Activated CD8-positive, alpha-beta T cell treated with anti-CD3 and anti-CD28 coated beads for 36 hours (primary cell): ENCODE measurements at regions not wholly inside any gene's neighbourhood (a gene's known extent, or its start where the extent isn't known, plus 50 kb on each side); places are given as distances from the start of the nearest gene placed in this dataset.

ENCODE experiments used
- ATAC-seq: fragments of 200-7000 bp; cut with Tn5 transposase; one replicate; pipeline ENCODE4 v1.10.0; 2021; ENCODE audit warnings: mild to moderate bottlenecking, moderate library complexity
- CTCF ChIA-PET: fragments of 350-600 bp; sonication (Branson Sonifier 250); formaldehyde crosslinking; loops from one replicate; lab custom pipeline; 2021; ENCODE audit warnings: antibody characterized with exemption; lab: Charles Lee
- POLR2A ChIA-PET: fragments of 350-600 bp; sonication (Branson Sonifier 250); formaldehyde crosslinking; loops from one replicate; lab custom pipeline; 2021; ENCODE audit warnings: antibody characterized with exemption; lab: Charles Lee
- DNase-seq: peaks from one replicate; pipeline ENCODE4 v3.0.0-alpha.2; 2020
- H3K27ac Mint-ChIP-seq: one replicate; pipeline ENCODE4 v1.8.0; 2021; ENCODE audit warnings: mild to moderate bottlenecking, mixed read lengths
- H3K27me3 Mint-ChIP-seq: one replicate; pipeline ENCODE4 v1.8.0; 2021; ENCODE audit warnings: mixed read lengths
- H3K36me3 Mint-ChIP-seq: one replicate; pipeline ENCODE4 v1.8.0; 2021; ENCODE audit warnings: low read depth, mixed read lengths
- H3K4me1 Mint-ChIP-seq: one replicate; pipeline ENCODE4 v1.8.0; 2021; ENCODE audit warnings: low read depth, mixed read lengths
- H3K4me3 Mint-ChIP-seq: one replicate; pipeline ENCODE4 v1.8.0; 2021; ENCODE audit warnings: mild to moderate bottlenecking, moderate library complexity, mixed read lengths
- H3K9me3 Mint-ChIP-seq: one replicate; pipeline ENCODE4 v1.8.0; 2021; ENCODE audit warnings: mixed read lengths
- CTCF ChIP-seq: fragments of 200-600 bp; IDR thresholded peaks from one replicate; pipeline ENCODE4 v1.8.0; 2022; ENCODE audit warnings: antibody characterized with exemption, mild to moderate bottlenecking
- intact Hi-C: fragments of 100-400 bp; cut with micrococcal nuclease; formaldehyde crosslinking; loops from one replicate; pipeline ENCODE4 v1.10.0; 2022

GRCh38 chr5:25950681-25951080 lies 1087.7 kb downstream of the CDH9 start:
- Mint-ChIP-seq H3K27me3 (no peaks in the 10 kb centered on the region), H3K27ac (no peak overlapping the region), H3K4me1 (no peaks in the 10 kb centered on the region), H3K36me3 (no peaks in the 10 kb centered on the region), H3K9me3 (peaks cover 10% of the 10 kb centered on the region), H3K4me3 (no peak overlapping the region)
- intact Hi-C loops = no loop called here
- ATAC-seq (no peak), DNase-seq (no peak)
- ChIA-PET CTCF (no interaction called here), POLR2A (no interaction called here)
- TF ChIP-seq CTCF = no peak

DNA sequence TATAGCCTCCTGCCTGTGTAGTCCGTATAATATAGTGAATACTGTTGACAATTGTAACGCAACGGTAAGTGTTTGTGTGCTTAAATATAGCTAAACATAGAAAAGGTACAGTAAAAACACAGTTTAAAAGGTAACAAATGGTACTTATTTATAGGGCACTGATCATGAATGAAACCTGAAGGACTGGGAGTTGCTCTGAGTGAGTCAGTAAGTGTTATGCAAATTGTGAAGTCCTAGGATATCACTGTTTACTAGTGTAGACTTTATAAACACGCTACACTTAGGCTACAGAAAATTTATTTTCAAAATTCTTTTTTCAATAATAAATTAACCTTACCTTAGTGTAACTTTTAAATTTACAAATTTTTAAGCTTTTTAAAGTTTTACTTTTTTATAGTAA lies 1090.1 kb downstream of the CDH9 start:
- Mint-ChIP-seq H3K4me1 (no peaks in the 10 kb centered on the region), H3K4me3 (no peak overlapping the region), H3K27me3 (no peaks in the 10 kb centered on the region), H3K27ac (no peak overlapping the region), H3K36me3 (no peaks in the 10 kb centered on the region), H3K9me3 (peaks cover 12% of the 10 kb centered on the region)
- intact Hi-C loops = no loop called here
- ChIA-PET POLR2A (no interaction called here), CTCF (no interaction called here)
- DNase-seq = no peak
- ATAC-seq = no peak
- no peak for TF ChIP-seq CTCF

DNA sequence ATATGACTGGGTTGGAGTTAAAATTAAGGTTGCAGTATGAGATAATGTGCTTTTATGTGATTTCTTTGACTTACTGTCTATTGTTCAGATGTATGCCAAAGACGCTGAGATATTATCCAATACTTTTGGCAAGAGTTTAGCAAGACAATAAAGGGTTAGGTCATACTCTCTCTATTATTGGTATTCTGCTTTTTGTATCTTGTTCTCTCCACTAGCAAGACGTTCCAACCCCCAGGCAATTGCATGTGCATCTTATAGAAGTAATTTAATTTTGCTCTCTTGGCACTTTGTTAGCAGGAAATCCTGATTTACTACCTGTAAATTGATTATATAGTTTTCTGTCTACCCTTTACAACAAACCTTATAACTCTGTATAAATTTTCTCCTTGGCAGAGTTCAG lies 1093.6 kb downstream of the CDH9 start:
- Mint-ChIP-seq H3K9me3 (peaks cover 8% of the 10 kb centered on the region), H3K27ac (no peak overlapping the region), H3K4me3 (no peak overlapping the region), H3K27me3 (no peaks in the 10 kb centered on the region), H3K4me1 (no peaks in the 10 kb centered on the region), H3K36me3 (no peaks in the 10 kb centered on the region)
- intact Hi-C loops = no loop called here
- POLR2A ChIA-PET = no interaction called here
- no peak for TF ChIP-seq CTCF
- ATAC-seq (no peak), DNase-seq (no peak)
- CTCF ChIA-PET = no interaction called here

DNA sequence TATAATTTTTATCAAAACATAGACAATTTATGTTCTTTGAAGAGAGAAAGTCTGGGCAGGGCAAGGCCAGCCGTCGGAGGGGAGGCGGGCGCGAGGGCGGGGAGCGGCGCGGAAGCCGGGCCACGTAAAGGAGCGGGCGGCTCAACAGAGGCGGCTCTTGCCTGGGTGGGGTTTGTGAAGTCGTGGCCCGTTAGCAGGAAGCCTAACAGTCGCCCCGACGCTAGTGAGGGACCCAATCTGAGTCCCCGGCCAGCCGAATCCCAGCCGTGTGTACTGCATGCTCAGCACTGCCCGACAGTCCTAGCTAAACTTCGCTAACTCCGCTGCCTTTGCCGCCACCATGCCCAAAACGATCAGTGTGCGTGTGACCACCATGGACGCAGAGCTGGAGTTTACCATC lies 1129.2 kb downstream of the CDH9 start:
- H3K36me3 Mint-ChIP-seq = no peaks in the 10 kb centered on the region
- CTCF ChIA-PET = no interaction called here
- POLR2A ChIA-PET = no interaction called here
- intact Hi-C loops = no loop called here
- H3K4me3 Mint-ChIP-seq = no peak overlapping the region
- DNase-seq (no peak), ATAC-seq (peak; percentile 27)
- H3K27me3 Mint-ChIP-seq = no peaks in the 10 kb centered on the region
- no peak overlapping the region for H3K27ac Mint-ChIP-seq
- no peak for TF ChIP-seq CTCF
- H3K9me3 Mint-ChIP-seq = peaks cover 18% of the 10 kb centered on the region
- H3K4me1 Mint-ChIP-seq = no peaks in the 10 kb centered on the region

GRCh38 chr5:25905646-25906045 lies 1132.7 kb downstream of the CDH9 start:
- CTCF ChIA-PET = no interaction called here
- Mint-ChIP-seq H3K27ac (no peak overlapping the region), H3K36me3 (no peaks in the 10 kb centered on the region), H3K9me3 (peaks cover 13% of the 10 kb centered on the region), H3K27me3 (no peaks in the 10 kb centered on the region), H3K4me1 (no peaks in the 10 kb centered on the region), H3K4me3 (no peak overlapping the region)
- DNase-seq (no peak), ATAC-seq (no peak)
- POLR2A ChIA-PET = no interaction called here
- no peak for TF ChIP-seq CTCF
- intact Hi-C loops = no loop called here
